SH-SY5Y (cell line): ENCODE measurements at regions not wholly inside any gene's neighbourhood (a gene's known extent, or its start where the extent isn't known, plus 50 kb on each side); places are given as distances from the start of the nearest gene placed in this dataset.

ENCODE experiments used
- GATA2 ChIP-seq: IDR thresholded peaks from 2 replicates; pipeline ENCODE4 v1.6.1; 2011; ENCODE audit warnings: mild to moderate bottlenecking, low read depth, low read length
- GATA3 ChIP-seq: IDR thresholded peaks from 2 replicates; pipeline ENCODE4 v1.6.1; 2011; ENCODE audit warnings: low read depth, mild to moderate bottlenecking, low read length, moderate library complexity

DNA sequence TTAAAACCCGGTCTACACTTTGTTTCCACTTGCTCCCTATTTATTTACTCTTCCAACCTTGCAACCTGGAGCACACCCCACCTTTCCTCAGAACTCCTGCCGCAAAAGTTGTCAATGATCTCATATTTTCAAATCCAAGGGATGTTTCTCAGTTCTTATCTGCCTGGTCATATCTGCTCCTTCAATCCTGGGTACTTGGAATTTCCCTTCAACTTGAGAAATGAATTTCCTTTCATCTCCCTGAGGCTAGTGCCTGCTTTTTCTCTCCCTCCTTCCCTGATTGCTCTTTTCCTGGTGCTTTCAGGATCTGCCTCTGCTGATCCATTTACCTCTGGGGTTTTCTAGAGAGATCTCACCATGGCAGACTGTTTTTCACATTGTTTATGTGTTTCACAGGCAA, 154.8 kb upstream of the IRS2 start:
- TF ChIP-seq GATA2 (no peak), GATA3 (no peak)
